HEK293T (cell line): ENCODE measurements at regions not wholly inside any gene's neighbourhood (a gene's known extent, or its start where the extent isn't known, plus 50 kb on each side); places are given as distances from the start of the nearest gene placed in this dataset.

Experiments
- CTCF ChIA-PET: fragments of 350-600 bp; formaldehyde crosslinking; extraction: SDS; loops from one replicate; lab custom pipeline; 2021; ENCODE audit warnings: antibody characterized with exemption, inconsistent platforms; lab: Yijun Ruan, JAX
- POLR2A ChIA-PET: fragments of 350-600 bp; formaldehyde crosslinking; extraction: SDS; loops from one replicate; lab custom pipeline; 2020; ENCODE audit warnings: antibody characterized with exemption, inconsistent platforms; lab: Yijun Ruan, JAX
- DNase-seq: peaks from one replicate; pipeline ENCODE4 v3.0.0; 2012; ENCODE audit warnings: mixed read lengths; ENCODE audit errors: extremely low spot score
- ARNT ChIP-seq: fragments of 450-650 bp; IDR thresholded peaks from 2 replicates; pipeline ENCODE4 v1.6.1; 2017; ENCODE audit warnings: mild to moderate bottlenecking
- BHLHE40 ChIP-seq: fragments of 450-650 bp; IDR thresholded peaks from 2 replicates; pipeline ENCODE4 v1.6.1; 2016; ENCODE audit warnings: mild to moderate bottlenecking, moderate library complexity, borderline replicate concordance
- CTBP1 ChIP-seq: fragments of 450-650 bp; IDR thresholded peaks from 2 replicates; pipeline ENCODE4 v1.6.1; 2016; ENCODE audit warnings: borderline replicate concordance
- ELF4 ChIP-seq: fragments of 450-650 bp; IDR thresholded peaks from 2 replicates; pipeline ENCODE4 v1.6.1; 2017; ENCODE audit warnings: antibody characterized with exemption
- FOXA1 ChIP-seq: fragments of 450-650 bp; IDR thresholded peaks from 2 replicates; pipeline ENCODE4 v1.6.1; 2016; ENCODE audit warnings: mild to moderate bottlenecking
- FOXK2 ChIP-seq: fragments of 450-650 bp; IDR thresholded peaks from 2 replicates; pipeline ENCODE4 v1.6.1; 2016; ENCODE audit warnings: mild to moderate bottlenecking
- FOXM1 ChIP-seq: fragments of 450-650 bp; IDR thresholded peaks from 2 replicates; pipeline ENCODE4 v1.6.1; 2017; ENCODE audit warnings: mild to moderate bottlenecking, borderline replicate concordance
- HDGF ChIP-seq: fragments of 450-650 bp; IDR thresholded peaks from 2 replicates; pipeline ENCODE4 v1.6.1; 2017; ENCODE audit warnings: antibody characterized with exemption, borderline replicate concordance
- L3MBTL2 ChIP-seq: fragments of 450-650 bp; conservative IDR thresholded peaks from 2 replicates; pipeline ENCODE4 v1.6.1; 2016; ENCODE audit warnings: mild to moderate bottlenecking
- LEF1 ChIP-seq: fragments of 450-650 bp; IDR thresholded peaks from 2 replicates; pipeline ENCODE4 v1.6.1; 2017; ENCODE audit warnings: mild to moderate bottlenecking, borderline replicate concordance
- NFRKB ChIP-seq: fragments of 450-650 bp; IDR thresholded peaks from 2 replicates; pipeline ENCODE4 v1.6.1; 2016; ENCODE audit warnings: mild to moderate bottlenecking, moderate library complexity
- PKNOX1 ChIP-seq: fragments of 450-650 bp; IDR thresholded peaks from 2 replicates; pipeline ENCODE4 v1.6.1; 2016
- SP1 ChIP-seq: fragments of 450-650 bp; IDR thresholded peaks from 2 replicates; pipeline ENCODE4 v1.6.1; 2017
- SUZ12 ChIP-seq: fragments of 450-650 bp; IDR thresholded peaks from 2 replicates; pipeline ENCODE4 v1.6.1; 2016; ENCODE audit warnings: mild to moderate bottlenecking
- TARDBP ChIP-seq: fragments of 450-650 bp; IDR thresholded peaks from 2 replicates; pipeline ENCODE4 v1.6.1; 2016
- ZNF384 ChIP-seq: fragments of 450-650 bp; IDR thresholded peaks from 2 replicates; pipeline ENCODE4 v1.6.1; 2016

DNA sequence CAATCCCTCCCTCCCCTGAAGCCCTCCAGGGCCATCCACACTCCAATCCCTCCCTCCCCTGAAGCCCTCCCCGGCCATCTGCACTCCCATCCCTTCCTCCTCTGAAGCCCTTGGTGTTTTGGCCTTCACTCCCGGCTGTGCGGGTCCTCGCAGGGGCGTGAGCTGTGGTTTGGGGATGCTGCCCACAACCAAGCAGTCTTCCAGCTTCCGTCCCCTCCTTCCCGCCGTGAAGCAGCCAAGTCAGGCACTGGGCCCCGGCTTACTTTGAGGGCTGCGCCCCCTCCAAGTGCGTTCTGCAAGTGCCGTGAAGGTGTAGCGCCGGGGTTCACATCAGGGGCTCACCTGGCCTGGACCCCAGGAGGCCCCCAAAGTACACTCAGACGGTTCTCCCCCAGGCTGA is 335.9 kb downstream of the BRD1 start:
- DNase-seq: no peak
- no peak for TF ChIP-seq L3MBTL2
- no peak for TF ChIP-seq ELF4
- TF ChIP-seq LEF1: no peak
- TF ChIP-seq FOXK2: no peak
- no peak for TF ChIP-seq ARNT
- no peak for TF ChIP-seq ZNF384
- no peak for TF ChIP-seq SP1
- no peak for TF ChIP-seq FOXM1
- TF ChIP-seq CTBP1: no peak
- no peak for TF ChIP-seq HDGF
- CTCF ChIA-PET: no interaction called here
- POLR2A ChIA-PET: no interaction called here

DNA sequence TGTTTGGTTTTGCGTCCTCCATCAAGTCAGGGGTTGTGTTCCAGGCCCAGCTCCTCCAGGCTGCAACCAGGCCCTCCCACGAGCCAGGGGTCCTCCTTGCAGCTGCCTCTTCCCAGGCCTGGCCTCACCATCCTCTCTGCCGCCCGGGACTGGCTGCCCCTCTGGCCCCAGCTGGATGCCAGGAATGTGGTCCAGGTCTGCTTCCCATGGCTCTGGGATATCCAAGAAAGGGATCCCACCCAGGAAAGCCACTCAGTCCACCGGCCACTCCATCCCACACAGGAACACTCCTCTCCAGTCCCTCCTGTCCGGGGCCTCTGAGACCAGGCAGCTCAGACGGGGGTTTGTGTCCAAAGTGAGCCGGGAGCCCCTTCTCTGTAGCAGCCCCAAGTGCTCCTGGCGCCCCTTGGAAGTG is 336.4 kb downstream of the BRD1 start:
- CTCF ChIA-PET: no interaction called here
- POLR2A ChIA-PET: no interaction called here
- DNase-seq: no peak
- no peak for TF ChIP-seq BHLHE40
- TF ChIP-seq SP1: no peak
- no peak for TF ChIP-seq L3MBTL2
- TF ChIP-seq FOXA1: no peak
- no peak for TF ChIP-seq ARNT
- no peak for TF ChIP-seq FOXM1
- TF ChIP-seq HDGF: no peak
- TF ChIP-seq FOXK2: no peak
- TF ChIP-seq SUZ12: no peak
- no peak for TF ChIP-seq LEF1
- TF ChIP-seq CTBP1: no peak
- no peak for TF ChIP-seq PKNOX1

DNA sequence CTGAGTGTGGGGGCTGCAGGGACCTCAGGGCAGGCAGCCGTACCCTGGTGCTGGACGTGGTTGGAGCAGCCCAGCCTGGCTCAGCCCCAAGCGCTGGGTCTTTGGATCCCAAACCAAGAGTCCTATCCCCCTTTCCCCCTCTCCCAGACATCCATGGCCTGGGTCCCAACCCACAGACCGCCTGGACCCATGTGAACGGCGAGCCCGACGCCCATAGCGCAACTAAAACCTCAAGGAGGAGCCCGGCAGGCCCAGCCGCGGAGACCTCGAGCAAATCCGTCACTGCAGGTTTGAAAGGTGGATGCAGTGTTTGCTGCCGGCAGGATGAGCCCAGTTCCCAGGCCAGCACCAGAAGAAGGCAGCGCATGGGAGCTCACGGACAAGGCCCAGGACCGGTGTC is 337.0 kb downstream of the BRD1 start:
- no peak for TF ChIP-seq NFRKB
- TF ChIP-seq CTBP1: no peak
- TF ChIP-seq FOXK2: no peak
- TF ChIP-seq ELF4: no peak
- TF ChIP-seq HDGF: no peak
- TF ChIP-seq LEF1: no peak
- no peak for TF ChIP-seq PKNOX1
- TF ChIP-seq TARDBP: no peak
- no peak for TF ChIP-seq FOXM1
- no peak for TF ChIP-seq BHLHE40
- no peak for TF ChIP-seq ARNT
- no peak for TF ChIP-seq SP1
- no peak for TF ChIP-seq ZNF384
- no peak for TF ChIP-seq SUZ12
- no peak for TF ChIP-seq L3MBTL2
- no peak for TF ChIP-seq FOXA1
- DNase-seq: no peak
- ChIA-PET POLR2A (no interaction called here), CTCF (no interaction called here)

DNA sequence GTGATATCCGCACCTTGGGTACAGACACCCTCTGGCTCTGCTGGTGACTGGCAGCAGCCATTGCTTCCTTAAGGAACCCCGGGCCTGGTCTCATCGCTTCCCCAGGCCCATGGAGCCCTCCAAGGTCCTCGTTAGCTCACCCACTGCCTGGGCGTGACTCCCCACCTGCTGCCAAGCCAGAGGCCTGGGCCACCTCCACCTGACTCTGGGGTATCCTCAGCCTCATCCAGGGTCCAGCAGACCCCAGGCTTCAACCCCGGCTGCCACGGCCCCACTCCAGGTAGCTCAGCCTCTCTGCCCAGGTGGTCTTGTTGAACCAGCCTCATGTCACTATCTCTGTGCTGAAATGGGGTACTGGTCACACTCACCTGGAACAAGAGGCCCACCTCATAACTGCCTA is 337.9 kb downstream of the BRD1 start:
- POLR2A ChIA-PET: no interaction called here
- CTCF ChIA-PET: no interaction called here

DNA sequence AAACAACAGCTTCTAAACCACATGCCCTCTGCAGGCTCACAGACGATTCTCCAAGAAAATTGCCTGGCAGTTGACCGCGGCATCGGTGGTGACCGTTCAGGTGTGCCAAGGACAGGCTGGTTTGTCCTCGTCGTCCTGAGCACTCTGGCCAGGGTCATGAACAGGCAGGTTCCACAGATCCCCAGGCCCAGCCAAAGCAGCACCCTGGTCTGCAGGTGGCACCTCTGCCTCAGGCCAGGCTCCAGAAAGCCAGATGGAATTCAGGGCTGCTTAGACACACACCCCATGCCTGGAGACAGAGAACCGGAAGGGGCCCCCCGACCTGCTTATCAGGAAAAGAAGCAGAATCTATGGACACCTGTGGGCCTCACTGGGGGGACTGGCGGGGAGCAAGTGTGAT is 338.7 kb downstream of the BRD1 start:
- POLR2A ChIA-PET: no interaction called here
- DNase-seq: no peak
- TF ChIP-seq NFRKB: no peak
- TF ChIP-seq FOXM1: no peak
- no peak for TF ChIP-seq SUZ12
- no peak for TF ChIP-seq CTBP1
- no peak for TF ChIP-seq ARNT
- no peak for TF ChIP-seq BHLHE40
- TF ChIP-seq L3MBTL2: no peak
- TF ChIP-seq FOXA1: no peak
- no peak for TF ChIP-seq HDGF
- no peak for TF ChIP-seq ELF4
- TF ChIP-seq TARDBP: no peak
- TF ChIP-seq LEF1: no peak
- no peak for TF ChIP-seq PKNOX1
- CTCF ChIA-PET: no interaction called here

More for the DNA sequence above, 337.9 kb downstream of the BRD1 start:
- TF ChIP-seq LEF1 (no peak), HDGF (no peak), SP1 (no peak), NFRKB (no peak), ZNF384 (no peak), CTBP1 (no peak), L3MBTL2 (no peak), TARDBP (no peak), BHLHE40 (no peak), ELF4 (no peak), FOXA1 (no peak), FOXK2 (no peak), PKNOX1 (no peak), ARNT (no peak), FOXM1 (no peak), SUZ12 (no peak)
- DNase-seq: no peak

- DNase-seq: no peak
- TF ChIP-seq HDGF (no peak), NFRKB (no peak), ZNF384 (no peak), LEF1 (no peak), BHLHE40 (no peak), PKNOX1 (no peak), TARDBP (no peak), ELF4 (no peak), CTBP1 (no peak), ARNT (no peak), FOXM1 (no peak)
- CTCF ChIA-PET: no interaction called here
- POLR2A ChIA-PET: no interaction called here
These were observed 339.7 kb downstream of the BRD1 start for GRCh38 chr22:49487950-49488349.
